NCI-H2029 (cell line): ENCODE measurements at regions not wholly inside any gene's neighbourhood (a gene's known extent, or its start where the extent isn't known, plus 50 kb on each side); places are given as distances from the start of the nearest gene placed in this dataset.

Experiments
- DNase-seq: peaks from one replicate; lab custom pipeline; 2025; lab: John Stamatoyannopoulos, UW

- DNase-seq: no peak
Measured at GRCh38 chr4:19993242-19993641, 258.5 kb upstream of the SLIT2 start.

- no peak for DNase-seq
Measured at GRCh38 chr4:19992471-19993093, 259.1 kb upstream of the SLIT2 start.

DNA sequence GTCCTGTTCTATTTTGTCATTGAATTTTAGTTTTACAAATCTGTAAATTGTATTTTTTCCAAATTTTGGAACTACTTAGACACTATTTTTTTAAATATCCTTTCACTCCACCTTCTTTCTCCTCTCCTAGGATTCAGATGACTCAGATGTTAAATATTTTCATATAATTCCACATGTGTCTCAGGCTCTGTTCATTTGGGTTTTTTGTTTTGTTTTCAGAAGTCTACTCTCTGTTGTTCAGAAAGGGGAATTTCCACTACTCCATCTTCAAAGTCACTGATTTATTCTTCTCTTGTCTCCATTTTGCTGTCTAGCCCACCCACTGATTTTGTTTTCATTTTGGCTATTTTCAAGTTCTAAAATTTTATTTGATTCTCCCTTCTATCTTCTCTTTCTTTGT is 264.0 kb upstream of the SLIT2 start:
- DNase-seq: no peak

GRCh38 chr4:19983072-19983471 is 268.6 kb upstream of the SLIT2 start:
- no peak for DNase-seq

- no peak for DNase-seq
Measured at GRCh38 chr4:19982556-19982955, 269.1 kb upstream of the SLIT2 start.

DNA sequence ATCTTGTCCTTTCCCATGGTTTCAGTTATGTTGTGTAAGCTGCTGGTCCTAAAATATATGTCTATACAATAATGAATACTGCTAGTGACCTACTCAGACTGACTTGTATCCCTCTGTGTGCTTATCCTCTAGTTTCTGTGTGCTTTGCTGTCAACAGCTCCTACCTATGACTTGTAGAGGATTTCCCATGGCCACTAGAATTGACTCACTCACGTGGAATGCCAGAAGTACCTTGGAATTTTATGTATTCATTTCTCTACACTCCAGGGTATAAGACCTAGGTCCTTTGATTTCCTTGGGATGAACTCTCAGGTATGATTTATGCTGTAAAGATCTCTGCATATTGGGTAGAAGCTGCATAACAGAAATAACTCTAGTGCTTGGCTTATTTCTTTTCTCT is 279.9 kb upstream of the SLIT2 start:
- DNase-seq: no peak

DNA sequence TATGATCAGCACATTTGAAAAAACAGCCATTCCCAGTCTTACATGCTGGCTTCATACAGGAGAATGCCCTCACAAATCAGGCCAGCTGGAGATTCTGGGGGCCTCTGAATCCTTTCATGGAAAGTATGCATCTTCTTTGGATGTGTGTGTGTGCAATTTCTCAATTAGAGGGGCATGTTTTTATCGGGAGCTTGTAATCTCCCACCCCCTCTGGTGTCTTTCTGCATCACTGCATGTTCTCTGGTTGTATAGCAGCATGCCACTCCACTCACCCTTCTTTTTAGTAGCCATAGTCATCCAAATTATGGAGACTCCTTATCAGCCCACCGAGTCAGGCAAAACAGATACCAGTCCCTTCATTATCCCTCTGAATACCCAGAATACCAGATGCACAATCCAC is 282.2 kb upstream of the SLIT2 start:
- DNase-seq: no peak

- no peak for DNase-seq
Measured at GRCh38 chr4:19961091-19961490, 290.6 kb upstream of the SLIT2 start.

GRCh38 chr4:19958848-19959247 is 292.9 kb upstream of the SLIT2 start:
- DNase-seq: no peak

- no peak for DNase-seq
Measured at GRCh38 chr4:19947349-19947748, 304.4 kb upstream of the SLIT2 start.

GRCh38 chr4:19945979-19946380 is 305.7 kb upstream of the SLIT2 start:
- no peak for DNase-seq

DNA sequence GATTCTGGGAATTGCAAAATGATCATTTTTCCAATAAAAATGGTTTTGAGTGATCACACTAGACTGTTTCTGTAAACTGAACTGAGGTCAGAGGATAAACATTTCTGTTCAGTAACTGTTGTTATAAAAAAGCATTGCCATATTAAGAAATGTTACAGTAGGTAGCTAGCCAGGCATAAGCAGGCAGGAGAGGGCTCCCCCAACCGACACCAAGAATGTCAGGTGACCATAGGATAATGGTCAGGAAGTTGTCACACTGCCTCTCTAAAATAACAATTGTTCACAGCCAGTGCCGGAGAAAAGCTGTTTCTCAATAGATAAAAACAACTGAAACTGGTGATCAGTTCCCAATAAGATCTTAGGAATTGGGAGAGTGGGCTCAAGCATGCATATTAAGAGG is 306.2 kb upstream of the SLIT2 start:
- DNase-seq: no peak

GRCh38 chr4:19944806-19945205 is 306.9 kb upstream of the SLIT2 start:
- DNase-seq: no peak

DNA sequence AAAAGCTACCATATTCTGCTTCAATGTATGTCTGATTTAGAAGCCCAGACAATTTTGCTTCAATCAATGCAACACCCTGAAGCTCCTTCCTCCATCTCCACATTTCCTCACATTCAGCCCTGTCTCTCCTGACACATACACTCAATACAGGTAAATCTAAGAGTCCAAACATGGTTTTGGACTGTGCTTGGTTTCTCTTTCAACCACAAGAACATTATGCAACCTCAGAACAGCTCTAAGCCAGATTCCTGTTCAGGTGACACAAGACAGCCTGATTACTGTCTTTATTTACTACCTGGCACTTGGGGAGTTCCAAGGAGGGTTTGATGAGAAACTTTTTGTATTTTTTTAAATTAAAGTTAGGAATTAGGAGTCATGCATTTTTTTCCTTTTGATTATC is 307.5 kb upstream of the SLIT2 start:
- DNase-seq: no peak

DNA sequence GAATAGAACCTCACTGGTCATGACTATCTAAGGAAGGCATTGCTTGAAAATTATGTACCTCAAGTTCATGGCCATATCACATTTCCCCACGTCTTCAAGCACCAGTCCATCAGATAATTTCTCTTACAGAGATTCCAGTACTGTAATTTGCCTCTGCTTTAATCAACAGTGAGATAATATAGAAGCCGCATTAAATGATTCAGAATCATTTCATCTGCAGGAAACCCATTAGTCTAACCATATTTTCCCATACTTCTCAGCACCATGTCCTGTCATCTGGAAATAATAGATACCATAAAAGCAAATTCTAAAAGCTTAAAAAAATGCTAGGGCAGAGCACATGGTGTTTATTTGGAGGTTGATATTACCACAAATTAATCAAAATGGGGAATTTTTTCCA is 310.3 kb upstream of the SLIT2 start:
- DNase-seq: no peak

DNA sequence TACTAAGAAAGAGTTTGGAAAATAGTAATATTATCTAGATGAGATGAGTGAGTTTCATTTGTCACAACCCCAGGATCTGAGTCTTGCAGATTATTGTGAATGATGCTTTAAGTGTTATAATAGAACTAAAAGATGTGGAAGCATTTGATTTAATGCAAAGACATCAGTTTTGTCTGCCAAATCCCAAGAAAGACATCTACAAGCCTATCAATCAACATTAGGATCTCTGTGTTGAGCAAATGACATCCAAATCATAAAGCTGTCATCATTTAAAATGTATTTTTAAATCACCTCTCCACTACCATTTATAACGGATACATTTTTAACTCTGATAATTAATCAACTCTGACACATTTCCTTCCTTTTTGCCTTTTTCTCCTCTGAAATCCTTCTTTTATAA is 310.8 kb upstream of the SLIT2 start:
- DNase-seq: no peak

DNA sequence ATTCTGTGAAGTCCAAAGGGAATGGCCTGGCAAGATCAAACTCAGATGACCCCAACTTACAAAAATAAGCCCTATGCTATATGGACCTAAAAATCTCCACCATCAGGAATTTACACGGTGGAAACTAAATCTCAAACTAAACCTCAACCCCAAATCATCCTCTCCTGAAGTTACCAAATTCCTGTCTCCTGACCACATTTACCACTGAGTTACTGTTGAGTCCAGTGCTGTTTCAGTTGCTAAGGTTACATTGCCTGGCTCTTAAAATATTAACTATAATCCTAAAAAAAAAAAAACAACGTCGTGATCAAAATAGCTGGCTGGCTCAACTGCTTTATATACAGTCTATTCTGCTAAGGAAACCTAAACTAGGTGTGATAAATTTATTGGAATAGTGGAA is 315.2 kb upstream of the SLIT2 start:
- no peak for DNase-seq

GRCh38 chr4:19930742-19931141 is 321.0 kb upstream of the SLIT2 start:
- DNase-seq: no peak

DNA sequence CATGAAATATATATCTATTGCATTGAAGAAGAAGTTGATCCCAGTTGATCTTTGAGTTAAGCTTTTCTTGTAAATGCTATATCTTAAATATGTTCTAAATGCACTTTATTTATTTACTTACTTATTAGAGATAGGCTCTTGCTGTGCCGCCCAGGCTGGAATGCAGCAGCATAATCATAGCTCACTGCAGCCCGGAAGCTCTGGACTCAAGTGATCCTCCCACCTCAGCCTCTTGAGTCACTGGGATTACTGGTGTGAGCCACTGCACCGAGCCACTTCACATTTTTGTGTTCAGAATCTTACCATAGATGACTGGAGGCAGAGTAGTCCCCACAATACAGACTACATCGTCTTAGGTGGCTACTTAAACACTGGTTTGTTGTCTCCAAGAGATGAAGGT is 324.3 kb upstream of the SLIT2 start:
- DNase-seq: no peak

GRCh38 chr4:19925516-19925915 is 326.2 kb upstream of the SLIT2 start:
- DNase-seq: no peak

GRCh38 chr4:19924761-19925160 is 326.9 kb upstream of the SLIT2 start:
- DNase-seq: no peak

DNA sequence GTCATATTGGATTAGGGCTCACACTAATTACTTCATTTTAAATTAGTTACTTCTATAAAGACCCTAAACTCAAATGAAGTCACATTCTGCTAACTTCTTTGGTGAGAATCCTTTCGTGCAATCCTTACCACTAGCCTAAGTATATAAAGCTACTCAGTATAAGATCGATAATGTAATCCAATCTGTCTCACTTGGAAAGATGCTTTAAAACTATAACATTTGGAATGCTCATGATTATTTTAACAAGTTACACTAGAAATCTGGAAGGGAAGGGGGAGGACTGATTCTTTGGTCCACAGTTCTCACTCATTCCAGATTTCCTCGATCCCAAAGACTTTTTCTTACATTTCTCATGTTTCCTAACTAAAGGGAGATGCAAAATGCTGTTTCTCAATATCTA is 336.4 kb upstream of the SLIT2 start:
- no peak for DNase-seq

DNA sequence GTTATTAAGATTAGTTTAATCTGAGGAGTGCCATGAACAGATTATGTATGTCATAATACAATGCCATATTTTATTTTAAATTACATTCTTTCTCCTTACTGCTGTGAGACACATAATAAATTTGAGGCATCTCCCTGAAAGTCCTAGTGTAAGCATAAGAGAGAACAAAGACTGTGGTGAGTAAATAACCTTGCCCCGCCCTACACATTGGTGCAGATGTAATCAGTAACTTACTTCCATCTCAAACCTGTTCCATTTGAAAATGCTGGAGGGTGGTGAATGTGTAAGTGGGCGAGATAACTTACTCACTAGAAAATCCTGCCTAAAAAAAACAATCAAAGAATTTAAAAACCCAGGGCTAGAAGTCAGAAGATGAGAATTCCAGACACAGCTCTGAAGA is 338.1 kb upstream of the SLIT2 start:
- DNase-seq: no peak

DNA sequence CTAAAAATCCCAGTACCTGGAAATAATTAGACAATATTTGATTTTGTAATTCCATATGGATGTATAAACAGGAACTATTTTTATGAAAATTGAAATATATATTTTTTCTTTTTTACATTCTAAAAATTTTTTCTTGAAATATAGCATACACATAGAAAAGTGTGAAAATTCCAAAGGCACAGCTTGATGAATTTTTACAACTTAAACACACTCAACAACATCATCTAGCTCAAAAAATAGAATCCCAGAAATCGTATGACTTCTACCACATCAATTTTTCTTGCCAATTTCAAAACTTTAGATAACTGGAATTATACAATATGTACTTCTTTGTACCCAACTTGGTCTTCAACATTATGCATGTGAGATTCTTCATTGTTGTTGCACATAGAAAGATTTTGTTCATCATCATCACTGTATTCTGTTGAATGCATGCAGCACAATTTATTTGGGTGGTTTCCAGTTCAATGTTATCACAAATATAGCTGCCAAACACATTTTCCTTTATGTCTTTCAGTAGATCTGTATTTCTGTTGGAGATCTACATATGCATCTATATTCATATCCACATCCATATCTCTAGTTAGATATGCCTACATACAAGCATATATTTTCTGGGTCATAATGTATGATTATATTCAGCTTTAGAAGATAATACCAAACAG is 340.7 kb upstream of the SLIT2 start:
- no peak for DNase-seq
